GM21619 (cell line): ENCODE measurements at regions not wholly inside any gene's neighbourhood (a gene's known extent, or its start where the extent isn't known, plus 50 kb on each side); places are given as distances from the start of the nearest gene placed in this dataset.
"Not testable (repeated sequence)": the region's sequence is repeated elsewhere in the genome, so short reads cannot be mapped to it uniquely, and the experiment has no call there.

Experiments used
- ATAC-seq: cut with Tn5 transposase; IDR thresholded peaks from one replicate; pipeline ENCODE4 v1.9.1; 2021; ENCODE audit not compliant: unreplicated experiment

DNA sequence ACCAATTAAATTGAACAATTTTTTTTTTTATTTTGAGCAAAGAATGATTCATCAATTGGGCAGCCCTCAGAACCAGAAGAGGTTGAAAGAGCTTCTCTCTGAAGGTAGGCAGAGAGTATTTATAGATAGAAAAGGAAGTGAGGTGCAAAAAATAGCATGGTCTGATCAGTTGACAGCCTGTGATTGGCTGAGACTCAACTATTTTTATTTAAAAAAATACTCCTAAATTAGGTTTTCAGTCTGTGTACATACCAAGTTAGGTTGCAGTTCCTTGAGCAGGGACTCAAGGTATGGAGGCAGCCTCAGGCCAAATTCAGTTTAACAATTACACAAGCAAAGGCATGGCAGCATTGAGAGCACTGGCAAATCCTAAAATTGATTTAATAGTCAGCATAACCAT is 1074.7 kb downstream of the SORCS1 start:
- ATAC-seq: no peak

DNA sequence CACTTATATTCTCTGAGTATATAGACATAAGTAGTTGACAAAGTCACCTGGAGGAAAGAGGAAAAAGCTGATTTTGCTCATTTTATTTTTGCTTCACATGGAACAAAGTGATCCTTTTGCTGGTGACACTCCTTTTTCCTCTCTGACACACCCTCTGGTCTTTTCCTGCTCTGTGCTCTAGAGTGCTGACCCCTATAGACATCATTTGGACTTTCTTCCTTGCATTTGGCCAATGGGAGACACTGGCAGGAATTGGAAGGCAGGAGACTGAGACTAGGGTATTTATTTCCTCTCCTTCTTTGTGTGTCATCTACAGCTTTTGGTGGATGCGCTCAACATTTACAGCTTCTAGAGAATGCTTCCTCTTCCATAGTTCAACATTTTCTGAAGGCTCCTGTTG is 1078.1 kb downstream of the SORCS1 start:
- ATAC-seq: no peak

DNA sequence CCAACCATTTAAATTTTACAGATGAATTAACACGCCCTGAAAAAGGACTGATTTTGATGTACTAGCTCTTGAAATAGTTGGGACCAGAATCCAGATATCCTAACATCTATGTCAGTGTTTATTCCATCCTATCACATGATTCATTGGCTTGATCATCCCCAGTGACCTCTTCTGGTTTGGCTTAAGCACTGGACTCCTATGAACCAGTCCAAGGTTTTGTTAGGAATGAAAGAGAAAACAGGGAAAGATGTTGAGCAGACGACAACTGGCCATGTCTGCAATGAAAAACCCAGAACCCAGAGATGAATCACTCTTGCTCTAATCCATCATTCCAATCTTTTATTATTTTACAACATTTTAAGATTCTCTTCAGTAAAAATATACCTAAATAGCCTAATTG is 1080.9 kb downstream of the SORCS1 start:
- no peak for ATAC-seq

DNA sequence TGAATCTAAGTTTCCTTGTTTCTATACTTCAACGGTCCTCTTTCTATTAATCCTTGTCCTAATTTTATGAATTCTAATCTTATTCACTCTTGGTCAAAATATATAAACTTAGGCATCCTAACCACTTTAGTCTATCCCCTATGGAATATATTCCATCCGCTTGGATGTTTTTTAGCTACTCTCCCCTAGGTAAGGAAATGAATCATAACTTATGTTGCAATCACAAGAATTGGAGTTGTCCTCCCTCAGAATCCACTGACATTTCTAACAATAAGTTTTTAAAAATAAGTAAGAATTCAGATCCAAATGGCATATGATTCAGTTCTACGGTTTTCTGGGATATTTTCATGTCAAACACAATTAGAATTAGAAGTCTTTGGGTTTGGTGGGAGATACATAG is 1081.6 kb downstream of the SORCS1 start:
- no peak for ATAC-seq

DNA sequence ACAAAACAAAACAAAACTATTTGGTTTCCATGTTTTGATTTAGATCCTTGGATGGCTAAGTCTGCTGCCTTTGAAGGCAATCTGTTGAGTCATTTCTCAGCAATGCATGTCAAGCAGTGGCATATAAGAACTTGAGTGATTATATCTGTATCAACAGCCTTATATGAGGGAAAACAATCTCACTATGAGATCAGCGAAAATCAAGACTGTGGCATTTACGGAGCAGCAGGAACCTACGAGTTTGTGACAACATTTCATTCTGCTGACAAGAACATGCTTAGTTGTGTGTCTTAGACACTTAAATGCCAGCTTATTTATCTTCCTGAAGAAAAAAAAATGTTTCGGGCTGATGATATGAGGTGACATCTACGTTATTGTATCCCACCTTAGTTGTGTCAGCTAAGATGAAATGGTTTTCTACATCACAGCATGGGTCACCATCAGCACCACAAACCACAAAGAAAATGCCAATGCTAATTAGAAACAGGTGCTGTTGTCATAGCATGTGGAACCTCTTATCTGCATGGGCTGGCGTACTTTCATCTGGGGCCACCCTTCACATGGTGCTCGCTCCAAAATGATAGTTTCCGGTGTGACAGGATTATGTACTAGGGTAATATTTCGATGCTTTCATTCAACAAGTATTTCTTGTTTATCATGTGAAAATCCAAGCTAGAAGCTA is 1085.5 kb downstream of the SORCS1 start:
- no peak for ATAC-seq

DNA sequence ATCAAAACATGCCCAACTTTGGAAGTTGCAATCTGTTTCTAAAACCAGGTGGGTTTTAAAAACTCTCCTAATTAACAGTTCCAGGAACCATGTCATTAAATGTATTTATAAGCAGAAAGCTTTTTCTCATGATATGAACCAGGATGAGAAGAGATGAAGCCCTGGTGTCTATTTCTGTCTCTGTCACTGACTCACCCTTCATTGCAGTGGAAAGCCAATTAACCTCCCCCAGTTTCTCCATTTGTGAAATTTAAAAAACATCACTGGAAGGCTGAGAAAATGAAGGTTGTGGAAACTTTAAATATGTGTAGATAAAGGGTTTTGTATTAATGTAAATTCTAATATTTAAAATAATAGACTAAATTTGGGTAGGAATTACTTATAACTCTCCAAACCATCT is 1088.0 kb downstream of the SORCS1 start:
- ATAC-seq: no peak

DNA sequence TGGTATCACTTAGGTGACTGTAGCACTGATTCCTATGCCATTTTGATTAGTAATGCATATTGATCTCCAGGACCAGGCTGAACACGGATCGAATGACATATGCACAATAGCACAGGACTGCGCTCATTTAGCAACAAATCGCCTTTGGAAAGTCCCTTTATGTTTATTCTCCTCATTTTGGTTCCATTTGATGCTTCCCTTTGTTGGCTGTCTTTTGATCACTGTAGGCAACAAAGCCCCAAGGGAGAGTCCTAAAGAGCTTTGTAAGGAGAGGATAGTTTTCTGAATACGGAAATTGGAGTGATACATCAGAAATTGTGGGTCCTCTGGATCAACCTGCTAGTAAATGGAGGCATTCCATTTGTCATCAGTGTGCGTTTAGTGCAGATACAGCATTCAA is 1111.4 kb downstream of the SORCS1 start:
- no peak for ATAC-seq

DNA sequence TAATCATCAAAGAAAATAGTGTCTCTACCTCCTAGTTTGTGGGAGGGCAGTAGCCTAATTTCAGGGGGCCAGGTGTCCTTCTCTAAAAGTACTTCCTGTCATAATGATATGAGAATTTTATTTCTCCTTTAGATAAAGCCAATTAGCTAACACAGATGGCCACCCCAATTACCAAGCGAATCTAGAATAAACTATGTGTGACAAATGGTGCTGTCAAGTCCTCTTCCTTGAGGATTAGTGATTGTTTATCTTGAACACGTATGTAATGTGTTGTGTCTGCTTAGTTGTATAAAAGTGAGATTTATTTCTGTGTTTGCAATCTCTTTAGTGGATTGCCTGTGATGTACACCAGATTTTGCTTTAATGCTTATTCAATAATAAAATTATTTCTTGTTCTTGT is 1120.0 kb downstream of the SORCS1 start:
- no peak for ATAC-seq

DNA sequence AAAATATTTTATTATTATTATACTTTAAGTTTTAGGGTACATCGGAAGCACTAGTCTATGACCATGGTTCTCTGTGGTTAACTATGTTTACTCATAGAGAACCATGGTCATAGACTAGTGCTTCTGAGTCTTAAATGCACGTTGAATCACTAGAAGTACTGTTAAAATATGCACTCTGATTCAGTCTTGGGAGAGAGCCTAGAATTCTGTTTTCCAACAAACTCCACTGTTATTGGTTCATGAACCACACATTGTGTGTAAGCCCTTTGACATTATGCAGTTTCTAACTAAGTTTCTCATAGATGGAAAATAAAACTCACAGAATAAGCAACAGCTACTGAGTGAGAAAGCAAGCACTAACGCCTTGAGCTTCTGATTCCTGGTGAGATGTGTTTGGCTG is 1120.6 kb downstream of the SORCS1 start:
- no peak for ATAC-seq

DNA sequence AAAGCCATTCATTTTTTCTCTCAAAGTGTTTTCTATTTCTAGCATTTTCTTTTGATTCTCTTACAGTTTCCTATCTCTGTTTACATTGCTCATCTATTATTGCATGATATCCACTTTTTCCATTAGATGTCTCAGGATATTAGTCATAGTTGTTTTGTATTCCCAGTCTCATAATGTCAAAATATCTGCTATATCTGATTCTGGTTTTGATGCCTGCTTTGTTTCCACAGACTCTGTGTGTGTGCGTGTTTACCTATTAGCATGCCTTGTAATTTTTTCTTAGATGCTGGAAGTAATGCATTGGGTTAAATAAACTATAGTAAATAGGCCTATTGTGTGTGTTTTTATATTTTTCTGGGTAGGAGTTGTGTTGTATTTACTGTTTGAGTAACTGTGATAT is 1126.3 kb downstream of the SORCS1 start:
- no peak for ATAC-seq

DNA sequence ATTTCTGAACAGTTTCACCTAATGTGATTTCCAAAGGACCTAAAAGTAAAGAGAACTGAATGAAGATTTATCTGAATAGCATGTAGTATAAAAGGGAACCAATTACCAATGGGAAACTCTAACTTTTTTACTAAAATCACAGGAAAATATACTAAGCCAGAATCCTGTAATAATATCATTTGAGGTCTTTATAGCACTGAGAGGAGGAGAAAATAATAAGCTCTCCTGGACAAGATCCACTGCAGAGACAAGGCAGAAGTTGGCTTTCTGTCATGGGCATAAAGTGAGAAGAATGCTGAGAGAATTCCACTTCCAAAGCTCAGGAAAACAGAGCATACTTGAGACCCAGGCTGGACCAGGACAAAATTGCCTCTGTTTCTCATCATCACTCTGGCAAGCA is 1131.4 kb downstream of the SORCS1 start:
- ATAC-seq: no peak

DNA sequence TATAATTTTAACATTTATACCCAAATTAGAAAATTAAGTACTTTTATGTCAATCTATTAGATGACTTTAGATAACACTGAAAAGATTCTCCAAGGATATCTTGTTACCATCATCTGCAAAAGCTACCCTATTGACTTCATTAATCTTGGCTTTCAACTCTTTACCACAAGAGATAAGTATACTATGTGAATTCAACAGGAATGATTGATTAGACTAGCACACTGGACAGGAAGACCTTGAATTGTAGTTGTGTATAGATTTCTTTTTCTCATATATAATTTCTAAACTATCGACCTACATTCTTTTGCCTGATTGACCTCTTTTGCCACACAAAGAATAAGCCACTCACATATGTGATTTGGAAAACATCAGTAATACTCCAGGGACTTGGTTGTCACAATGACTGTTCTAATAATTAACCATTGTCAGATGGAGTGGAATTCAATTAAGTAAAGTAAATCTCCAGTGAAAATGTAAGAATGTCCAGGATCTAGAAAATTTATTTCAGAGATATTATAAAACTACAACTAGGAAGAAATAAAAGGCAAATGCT is 1132.0 kb downstream of the SORCS1 start:
- no peak for ATAC-seq

DNA sequence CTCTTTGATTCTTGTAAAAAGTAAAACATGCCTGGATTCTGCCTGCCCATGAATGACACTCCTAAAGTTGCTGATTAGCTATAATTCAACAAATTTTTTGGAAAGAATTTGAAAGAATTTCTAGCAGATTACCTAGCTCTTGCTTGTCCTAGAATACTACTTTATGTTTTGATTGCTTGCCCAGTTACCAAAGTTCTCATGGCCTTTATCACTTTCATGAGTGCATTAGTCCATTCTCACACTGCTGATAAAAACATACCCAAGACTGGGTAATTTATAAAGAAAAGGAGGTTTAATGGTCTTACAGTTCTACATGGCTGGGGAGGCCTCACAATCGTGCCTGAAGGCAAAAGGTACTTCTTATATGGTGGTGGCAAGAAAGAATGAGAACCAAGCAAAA is 1137.3 kb downstream of the SORCS1 start:
- ATAC-seq: no peak

DNA sequence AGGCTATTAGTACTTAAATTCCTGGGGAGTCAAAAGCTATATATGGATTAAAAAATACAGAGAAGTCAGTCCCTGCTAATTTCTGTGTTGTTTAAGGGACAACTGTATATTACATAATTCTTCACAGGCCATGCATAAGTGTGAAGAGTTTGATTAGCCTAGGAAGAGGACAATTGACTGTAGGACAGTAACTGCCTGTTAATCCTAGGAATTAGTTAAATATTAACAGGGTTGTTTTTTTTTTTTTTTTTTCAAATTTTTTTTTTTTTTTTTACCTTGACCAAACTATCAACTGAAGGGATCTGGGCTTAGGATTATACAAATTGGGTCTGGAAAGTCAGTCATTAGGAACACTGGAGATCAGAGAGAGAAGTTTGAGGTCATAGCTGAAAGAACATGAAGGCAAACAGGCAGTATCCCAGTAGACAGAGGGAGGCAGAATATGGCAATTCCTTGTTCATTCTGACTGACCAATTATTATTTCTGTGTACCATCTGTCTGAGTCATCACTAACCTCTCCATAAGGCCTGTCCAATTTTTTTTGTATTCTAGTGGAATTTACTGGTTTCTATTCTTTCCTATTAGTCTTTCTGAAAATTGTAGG is 1139.2 kb downstream of the SORCS1 start:
- no peak for ATAC-seq

DNA sequence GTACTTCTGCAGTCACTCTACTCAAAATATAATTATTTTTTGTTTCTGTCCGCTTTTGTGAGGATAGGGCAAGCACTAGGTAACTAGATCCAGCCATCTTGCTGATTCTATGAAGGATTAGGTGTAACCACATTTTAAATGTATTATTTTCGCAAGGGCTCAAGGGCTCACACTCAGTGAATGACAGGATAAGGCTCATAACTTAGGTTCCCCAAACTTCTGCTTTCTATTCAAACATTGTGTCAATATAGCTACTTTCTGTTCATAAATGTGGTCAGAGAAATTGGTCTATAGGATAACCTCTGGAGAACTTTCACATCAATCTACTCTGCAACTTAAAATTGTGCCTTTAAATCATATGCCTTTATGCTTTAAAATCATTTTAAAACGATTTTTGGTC is 1141.2 kb downstream of the SORCS1 start:
- no peak for ATAC-seq

DNA sequence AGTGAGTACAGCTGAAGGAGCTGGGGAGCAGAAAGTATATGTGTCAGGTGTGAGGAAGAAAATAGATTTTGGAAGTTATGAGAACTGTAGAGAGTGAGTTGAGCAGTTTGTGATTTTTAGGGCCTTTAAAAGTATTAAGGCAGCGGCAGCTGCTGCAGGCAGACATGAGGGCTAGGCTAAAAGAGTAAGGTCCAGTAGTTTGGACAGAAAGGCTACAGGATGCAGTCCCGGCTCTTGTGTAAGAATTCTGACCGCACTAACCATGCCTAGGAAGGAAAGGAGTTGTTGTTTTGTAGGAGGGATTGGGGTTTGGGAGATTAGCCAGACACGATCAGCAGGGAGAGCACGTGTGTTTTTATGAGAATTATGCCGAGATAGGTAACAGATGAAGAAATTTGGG is 1144.9 kb downstream of the SORCS1 start:
- not testable (repeated sequence) for ATAC-seq

DNA sequence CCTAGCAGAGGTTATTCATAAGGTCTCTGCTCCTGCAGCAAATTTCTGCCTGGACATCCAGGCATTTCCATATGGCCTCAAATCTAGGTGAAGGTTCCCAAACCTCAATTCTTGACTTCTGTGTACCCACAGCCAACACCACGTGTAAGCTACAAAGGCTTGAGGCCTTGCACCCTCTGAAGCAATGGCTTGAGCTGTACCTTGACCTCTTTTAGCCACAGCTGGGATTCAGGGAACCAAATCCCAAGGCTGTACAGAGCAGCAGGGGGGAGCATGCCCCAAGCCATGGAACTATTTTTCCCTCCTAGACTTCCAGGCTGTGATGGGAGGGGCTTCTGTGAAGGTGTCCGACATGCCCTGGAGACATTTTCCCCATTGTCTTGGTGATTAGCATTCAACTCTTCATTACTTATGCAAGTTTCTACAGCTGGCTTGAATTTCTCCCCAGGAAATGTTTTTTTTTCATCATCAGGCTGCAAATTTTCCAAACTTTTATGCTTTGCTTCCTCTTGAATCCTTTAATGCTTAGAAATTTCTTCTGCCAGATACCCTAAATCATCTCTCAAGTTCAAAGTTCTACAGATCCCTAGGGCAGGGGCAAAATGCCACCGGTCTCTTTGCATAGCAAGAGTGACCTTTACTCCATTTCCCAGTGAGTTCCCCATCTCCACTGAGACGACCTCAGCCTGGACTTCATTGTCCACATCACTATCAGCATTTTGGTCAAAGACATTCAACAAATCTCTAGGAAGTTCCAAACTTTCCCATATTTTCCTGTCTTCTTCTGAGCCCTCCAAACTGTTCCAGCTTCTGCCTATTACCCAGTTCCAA is 1148.9 kb downstream of the SORCS1 start:
- ATAC-seq: not testable (repeated sequence)

DNA sequence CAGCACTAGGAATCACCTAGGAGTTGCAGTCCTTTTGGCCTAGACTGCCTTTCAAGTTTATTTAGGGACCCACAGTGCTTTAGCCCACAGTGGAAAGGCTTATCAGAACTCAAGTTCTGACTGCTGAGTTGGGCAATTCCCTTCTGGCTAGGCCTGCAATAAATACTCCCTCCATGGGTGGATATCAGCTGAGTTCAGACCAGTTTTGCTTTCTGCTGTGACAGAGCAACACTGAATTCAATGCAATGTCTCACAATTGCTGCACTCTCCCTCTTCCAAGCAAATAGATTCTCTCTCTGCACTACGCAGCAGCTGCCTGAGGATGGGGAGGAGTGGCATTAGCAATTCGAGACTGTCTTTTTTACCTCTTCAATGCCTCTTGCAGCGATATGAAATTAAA is 1153.3 kb downstream of the SORCS1 start:
- no peak for ATAC-seq

DNA sequence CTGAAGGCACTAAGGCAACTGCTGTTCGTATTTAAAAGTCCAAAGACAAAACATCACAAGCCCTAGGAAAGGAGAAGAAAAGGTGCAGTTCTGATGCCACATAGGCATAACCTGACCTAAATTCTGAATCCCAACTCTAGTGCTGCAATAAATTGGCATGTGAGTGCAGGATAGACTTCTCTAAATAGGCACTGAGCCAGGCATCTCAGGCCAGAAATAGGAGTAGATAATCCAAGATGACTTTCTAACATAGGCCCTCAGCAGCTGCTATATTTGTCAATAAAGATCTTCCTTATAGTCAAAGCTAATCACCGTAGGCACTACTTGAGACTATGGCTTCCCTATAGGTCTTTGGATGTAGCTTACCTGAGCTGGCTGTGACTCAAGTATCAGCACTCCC is 1163.8 kb downstream of the SORCS1 start:
- no peak for ATAC-seq

DNA sequence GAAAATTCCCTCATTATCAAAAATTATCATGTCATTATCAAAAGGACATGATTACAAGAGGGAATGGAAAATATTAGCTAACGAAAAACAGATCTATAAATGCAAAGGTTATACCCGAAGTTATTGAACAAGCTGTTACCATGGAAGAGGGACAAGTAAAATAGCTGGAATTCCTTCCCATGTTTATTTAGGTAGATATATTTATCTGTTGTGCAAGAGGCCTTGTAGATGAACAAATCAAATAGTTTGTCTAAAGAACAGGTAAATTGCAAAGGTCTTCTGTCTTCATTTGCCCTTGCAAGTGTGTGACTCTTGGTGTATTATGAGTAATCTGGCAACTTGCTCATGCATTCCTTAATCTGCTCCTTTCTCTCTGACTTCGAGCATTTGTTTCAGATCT is 1170.9 kb downstream of the SORCS1 start:
- ATAC-seq: no peak

DNA sequence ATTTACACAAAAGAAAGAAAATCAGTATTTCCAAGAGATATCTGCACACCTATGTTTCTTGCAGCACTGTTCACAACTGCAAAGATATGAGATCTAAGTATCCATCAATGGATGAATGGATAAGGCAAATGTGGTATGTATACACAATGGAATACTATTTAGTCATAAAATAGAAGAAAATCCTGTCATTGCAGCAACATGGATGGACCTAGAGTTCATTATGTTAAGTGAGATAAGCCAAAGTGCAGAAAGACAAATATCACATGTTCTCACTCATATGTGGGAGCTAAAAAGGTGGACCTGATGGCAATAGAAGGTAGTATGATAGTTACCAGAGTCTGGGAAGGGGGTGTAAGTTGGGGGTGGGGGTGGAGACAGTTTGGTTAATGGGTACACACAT is 1171.6 kb downstream of the SORCS1 start:
- no peak for ATAC-seq

DNA sequence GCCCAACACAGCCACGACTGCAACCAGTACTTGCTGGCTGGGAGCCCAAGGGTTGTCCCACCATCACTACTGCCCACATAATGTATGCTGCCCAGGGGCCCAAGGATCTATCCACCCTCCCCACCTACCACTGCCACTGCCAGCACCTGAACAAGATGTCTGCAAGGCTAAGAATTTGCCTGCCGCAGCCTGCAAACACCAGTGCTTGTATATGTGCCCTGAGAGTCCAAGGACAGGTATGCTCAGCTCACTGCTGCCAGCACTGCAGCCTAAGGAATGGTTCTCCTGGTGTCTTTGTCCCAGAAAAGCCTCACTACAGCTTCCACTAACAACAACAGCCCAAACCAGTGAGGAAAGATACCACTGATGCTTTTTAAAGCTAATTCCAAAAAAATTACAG is 1174.0 kb downstream of the SORCS1 start:
- ATAC-seq: no peak
